Chondrocyte (in vitro differentiated cells): ENCODE measurements at regions not wholly inside any gene's neighbourhood (a gene's known extent, or its start where the extent isn't known, plus 50 kb on each side); places are given as distances from the start of the nearest gene placed in this dataset.
"Not testable (repeated sequence)": the region's sequence is repeated elsewhere in the genome, so short reads cannot be mapped to it uniquely, and the experiment has no call there.

Experiments
- DNase-seq: peaks from one replicate; pipeline ENCODE4 v3.0.0; 2021; ENCODE audit warnings: mixed read lengths, low spot score
- H3K27ac Mint-ChIP-seq: one replicate; pipeline ENCODE4 v1.8.0; 2021; ENCODE audit warnings: mild to moderate bottlenecking, moderate library complexity, mixed read lengths; ENCODE audit not compliant: unreplicated experiment
- H3K27me3 Mint-ChIP-seq: 2 replicates; pipeline ENCODE4 v1.8.0; 2021; ENCODE audit warnings: low read depth, mixed read lengths
- H3K36me3 Mint-ChIP-seq: 2 replicates; pipeline ENCODE4 v1.8.0; 2021; ENCODE audit warnings: low read depth, mixed read lengths
- H3K4me1 Mint-ChIP-seq: 2 replicates; pipeline ENCODE4 v1.8.0; 2021; ENCODE audit warnings: low read depth, mild to moderate bottlenecking, mixed read lengths
- H3K4me3 Mint-ChIP-seq: one replicate; pipeline ENCODE4 v1.8.0; 2021; ENCODE audit warnings: mild to moderate bottlenecking, moderate library complexity, mixed read lengths; ENCODE audit not compliant: unreplicated experiment
- H3K9me3 Mint-ChIP-seq: 2 replicates; pipeline ENCODE4 v1.8.0; 2021; ENCODE audit warnings: low read depth, mixed read lengths
- TF ChIP-seq, protein P1 (sequence below): fragments of 200-600 bp; sonication (generic); IDR thresholded peaks from 2 replicates; pipeline ENCODE4 v1.5.0; 2021; ENCODE audit warnings: antibody characterized with exemption, mild to moderate bottlenecking, moderate library complexity

DNA sequence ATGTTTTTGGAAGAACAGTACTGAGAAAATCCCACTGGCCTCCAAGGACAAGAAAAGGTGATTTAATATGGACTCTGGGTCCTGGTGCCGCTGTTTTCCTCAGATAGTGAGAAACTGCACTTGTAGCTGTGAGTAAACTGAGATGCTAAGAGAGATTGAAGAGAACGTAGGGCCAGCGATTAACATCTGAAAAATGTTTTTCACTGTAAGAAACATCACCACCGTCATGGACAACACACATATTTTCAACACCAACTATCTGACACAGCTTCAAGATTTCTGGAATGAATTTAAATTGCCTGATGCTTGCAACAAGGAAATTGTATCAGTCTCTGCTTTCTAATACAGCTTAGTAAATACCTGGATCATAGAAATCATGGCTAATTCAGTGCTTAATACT is 158.2 kb upstream of the SMIM31 start:
- Mint-ChIP-seq H3K9me3 (no peaks in the 10 kb centered on the region), H3K4me1 (no peaks in the 10 kb centered on the region), H3K27me3 (peaks cover 9% of the 10 kb centered on the region), H3K27ac (no peak overlapping the region), H3K4me3 (no peak overlapping the region), H3K36me3 (no peaks in the 10 kb centered on the region)
- DNase-seq, result no peak
- TF ChIP-seq, protein P1, sequence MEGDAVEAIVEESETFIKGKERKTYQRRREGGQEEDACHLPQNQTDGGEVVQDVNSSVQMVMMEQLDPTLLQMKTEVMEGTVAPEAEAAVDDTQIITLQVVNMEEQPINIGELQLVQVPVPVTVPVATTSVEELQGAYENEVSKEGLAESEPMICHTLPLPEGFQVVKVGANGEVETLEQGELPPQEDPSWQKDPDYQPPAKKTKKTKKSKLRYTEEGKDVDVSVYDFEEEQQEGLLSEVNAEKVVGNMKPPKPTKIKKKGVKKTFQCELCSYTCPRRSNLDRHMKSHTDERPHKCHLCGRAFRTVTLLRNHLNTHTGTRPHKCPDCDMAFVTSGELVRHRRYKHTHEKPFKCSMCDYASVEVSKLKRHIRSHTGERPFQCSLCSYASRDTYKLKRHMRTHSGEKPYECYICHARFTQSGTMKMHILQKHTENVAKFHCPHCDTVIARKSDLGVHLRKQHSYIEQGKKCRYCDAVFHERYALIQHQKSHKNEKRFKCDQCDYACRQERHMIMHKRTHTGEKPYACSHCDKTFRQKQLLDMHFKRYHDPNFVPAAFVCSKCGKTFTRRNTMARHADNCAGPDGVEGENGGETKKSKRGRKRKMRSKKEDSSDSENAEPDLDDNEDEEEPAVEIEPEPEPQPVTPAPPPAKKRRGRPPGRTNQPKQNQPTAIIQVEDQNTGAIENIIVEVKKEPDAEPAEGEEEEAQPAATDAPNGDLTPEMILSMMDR, result no peak

DNA sequence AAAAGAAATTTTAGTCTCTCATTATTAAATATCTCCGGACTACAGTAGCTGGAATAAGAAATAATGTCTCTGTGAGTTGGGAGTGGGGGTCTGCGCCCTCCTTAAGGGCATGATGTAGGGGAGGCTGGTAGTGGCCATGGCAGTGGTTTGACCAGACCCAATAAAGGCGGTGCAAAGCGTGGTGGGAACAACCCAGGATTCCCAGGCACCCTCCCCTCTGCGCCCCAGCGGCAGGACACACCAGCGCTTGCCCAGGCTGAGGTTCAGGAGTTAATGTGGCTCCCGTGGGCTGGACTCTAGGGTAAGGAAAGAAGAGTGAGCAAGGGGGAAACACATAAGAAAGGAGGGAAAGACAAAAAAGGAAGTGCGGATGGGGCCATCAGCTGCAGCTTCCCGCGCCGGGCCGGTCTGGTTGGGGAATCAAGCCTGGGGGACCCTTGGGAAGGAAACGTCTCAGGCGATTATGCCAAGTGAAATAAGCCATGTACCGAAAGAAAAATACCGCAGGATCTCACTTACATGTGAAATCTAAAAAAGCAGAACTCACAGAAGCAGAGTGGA is 157.5 kb upstream of the SMIM31 start:
- Mint-ChIP-seq H3K27me3 (peaks cover 7% of the 10 kb centered on the region), H3K27ac (no peak overlapping the region), H3K4me1 (no peaks in the 10 kb centered on the region), H3K4me3 (no peak overlapping the region), H3K9me3 (peaks cover under 1% of the 10 kb centered on the region), H3K36me3 (no peaks in the 10 kb centered on the region)
- TF ChIP-seq, protein P1, result no peak
- no peak for DNase-seq

DNA sequence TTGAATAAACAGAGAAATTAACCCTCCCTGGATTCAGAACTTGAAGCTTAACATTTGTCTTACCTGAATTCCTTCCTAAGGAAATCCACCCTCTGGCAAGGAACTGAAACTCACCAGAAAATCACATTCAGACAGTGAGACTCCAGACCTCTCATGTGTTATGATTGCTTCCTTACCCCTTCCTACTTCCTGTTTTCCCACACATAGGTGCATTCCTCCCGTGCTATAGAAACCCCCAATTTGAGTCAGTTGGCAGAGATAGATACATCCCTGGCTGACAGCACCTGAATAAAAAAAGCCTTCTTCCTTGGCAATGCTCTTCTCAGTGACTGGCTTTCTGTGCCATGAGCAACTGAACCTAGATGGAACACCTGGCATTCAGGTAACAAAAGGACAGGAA is 157.0 kb upstream of the SMIM31 start:
- TF ChIP-seq, protein P1, result no peak
- Mint-ChIP-seq H3K4me3 (no peak overlapping the region), H3K27me3 (peaks cover 7% of the 10 kb centered on the region), H3K9me3 (peaks cover 6% of the 10 kb centered on the region), H3K4me1 (no peaks in the 10 kb centered on the region), H3K27ac (no peak overlapping the region), H3K36me3 (peaks cover 2% of the 10 kb centered on the region)
- DNase-seq, result no peak

DNA sequence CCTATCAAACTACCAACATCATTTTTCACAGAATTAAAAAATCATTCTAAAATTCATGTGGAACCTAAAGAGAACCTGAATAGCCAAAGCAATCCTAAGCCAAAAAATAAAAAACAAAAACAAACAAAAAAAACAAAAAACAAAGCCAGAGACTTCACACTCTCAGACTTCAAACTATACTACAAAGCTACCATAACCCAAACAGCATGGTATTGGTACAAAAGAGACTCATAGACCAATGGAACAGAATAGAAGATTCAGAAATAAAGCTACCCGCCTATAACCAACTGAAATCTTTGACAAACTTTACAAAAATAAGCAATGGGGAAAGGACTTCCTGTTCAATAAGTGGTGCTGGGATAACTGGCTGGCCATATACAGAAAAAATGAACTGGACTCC is 152.3 kb upstream of the SMIM31 start:
- H3K27ac Mint-ChIP-seq, result no peak overlapping the region
- no peak for DNase-seq
- no peaks in the 10 kb centered on the region for H3K4me1 Mint-ChIP-seq
- TF ChIP-seq, protein P1, result no peak
- peaks cover 15% of the 10 kb centered on the region for H3K9me3 Mint-ChIP-seq
- H3K27me3 Mint-ChIP-seq, result peaks cover 3% of the 10 kb centered on the region
- peaks cover 2% of the 10 kb centered on the region for H3K36me3 Mint-ChIP-seq
- H3K4me3 Mint-ChIP-seq, result no peak overlapping the region

DNA sequence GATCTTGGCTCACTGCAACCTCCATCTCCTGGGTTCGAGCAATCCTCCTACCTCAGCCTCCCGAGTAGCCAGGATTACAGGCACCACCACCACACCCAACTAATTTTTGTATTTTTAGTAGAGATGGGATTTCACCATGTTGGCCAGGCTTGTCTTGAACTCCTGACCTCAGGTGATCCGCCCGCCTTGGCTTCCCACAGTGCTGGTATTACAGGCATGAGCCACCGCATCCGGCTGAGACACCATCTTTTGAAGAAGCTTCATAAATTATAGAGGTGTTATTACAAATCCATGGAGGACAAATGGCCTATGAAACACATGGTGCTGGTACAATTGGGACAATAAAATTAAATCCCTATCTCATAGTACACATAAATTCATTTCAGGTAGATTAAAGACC is 148.1 kb upstream of the SMIM31 start:
- H3K4me1 Mint-ChIP-seq, H3K4me3 Mint-ChIP-seq, DNase-seq, H3K36me3 Mint-ChIP-seq, H3K27ac Mint-ChIP-seq, H3K27me3 Mint-ChIP-seq: not testable (repeated sequence)
- H3K9me3 Mint-ChIP-seq, result peaks cover 15% of the 10 kb centered on the region

DNA sequence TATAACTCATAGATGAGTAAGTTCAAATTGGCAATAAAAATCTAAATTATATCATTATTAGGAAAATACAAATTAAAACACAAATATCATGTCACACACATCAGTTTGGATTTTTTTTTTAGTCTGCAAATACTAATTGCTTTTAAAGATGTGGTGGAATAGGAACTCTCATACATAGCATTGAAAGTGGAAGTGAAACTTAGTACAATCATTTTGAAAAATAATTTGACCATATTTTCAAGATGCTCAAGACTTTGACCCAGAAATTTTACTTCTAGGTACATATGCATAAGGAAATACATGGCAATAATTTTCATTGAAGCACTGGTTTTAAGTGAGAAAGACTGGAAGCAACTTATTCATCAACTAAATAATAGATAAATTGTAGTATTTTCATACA is 147.5 kb upstream of the SMIM31 start:
- no peak for DNase-seq
- H3K4me3 Mint-ChIP-seq, result no peak overlapping the region
- no peaks in the 10 kb centered on the region for H3K4me1 Mint-ChIP-seq
- TF ChIP-seq, protein P1, result no peak
- no peak overlapping the region for H3K27ac Mint-ChIP-seq
- H3K36me3 Mint-ChIP-seq, result peaks cover 2% of the 10 kb centered on the region
- peaks cover 14% of the 10 kb centered on the region for H3K9me3 Mint-ChIP-seq
- H3K27me3 Mint-ChIP-seq, result peaks cover 2% of the 10 kb centered on the region
